Osteocyte (in vitro differentiated cells): ENCODE measurements at regions not wholly inside any gene's neighbourhood (a gene's known extent, or its start where the extent isn't known, plus 50 kb on each side); places are given as distances from the start of the nearest gene placed in this dataset.
A peak's percentile ranks its signal among the peaks of the same experiment; 100 is the strongest.
"Not testable (repeated sequence)": the region's sequence is repeated elsewhere in the genome, so short reads cannot be mapped to it uniquely, and the experiment has no call there.

Source experiments
- DNase-seq: peaks from one replicate; pipeline ENCODE4 v3.0.0; 2021; ENCODE audit warnings: mixed read lengths; ENCODE audit not compliant: unreplicated experiment; ENCODE audit errors: extremely low spot score
- H3K27ac Mint-ChIP-seq: one replicate; pipeline ENCODE4 v1.8.0; 2021; ENCODE audit warnings: mild to moderate bottlenecking, mixed read lengths; ENCODE audit not compliant: unreplicated experiment
- H3K27me3 Mint-ChIP-seq: one replicate; pipeline ENCODE4 v1.8.0; 2021; ENCODE audit warnings: mixed read lengths; ENCODE audit not compliant: unreplicated experiment
- H3K36me3 Mint-ChIP-seq: one replicate; pipeline ENCODE4 v1.8.0; 2021; ENCODE audit warnings: mixed read lengths; ENCODE audit not compliant: unreplicated experiment
- H3K4me1 Mint-ChIP-seq: one replicate; pipeline ENCODE4 v1.8.0; 2021; ENCODE audit warnings: mixed read lengths; ENCODE audit not compliant: unreplicated experiment
- H3K4me3 Mint-ChIP-seq: one replicate; pipeline ENCODE4 v1.8.0; 2021; ENCODE audit warnings: mild to moderate bottlenecking, moderate library complexity, mixed read lengths; ENCODE audit not compliant: unreplicated experiment
- H3K9me3 Mint-ChIP-seq: one replicate; pipeline ENCODE4 v1.8.0; 2021; ENCODE audit warnings: mixed read lengths; ENCODE audit not compliant: unreplicated experiment
- CTCF ChIP-seq: fragments of 200-600 bp; sonication (generic); IDR thresholded peaks from 2 replicates; pipeline ENCODE4 v1.5.0; 2021; ENCODE audit warnings: antibody characterized with exemption, mild to moderate bottlenecking, moderate library complexity

- TF ChIP-seq CTCF: no peak
- Mint-ChIP-seq H3K36me3 (no peaks in the 10 kb centered on the region), H3K4me1 (no peaks in the 10 kb centered on the region), H3K27ac (no peak overlapping the region), H3K27me3 (no peaks in the 10 kb centered on the region), H3K4me3 (no peak overlapping the region), H3K9me3 (no peaks in the 10 kb centered on the region)
- DNase-seq: no peak
Observed at GRCh38 chr21:18723171-18723570, 319.6 kb upstream of the TMPRSS15 start.

GRCh38 chr21:18725653-18726052 lies 322.1 kb upstream of the TMPRSS15 start:
- Mint-ChIP-seq H3K27me3 (no peaks in the 10 kb centered on the region), H3K4me3 (no peak overlapping the region), H3K9me3 (no peaks in the 10 kb centered on the region), H3K4me1 (no peaks in the 10 kb centered on the region), H3K36me3 (no peaks in the 10 kb centered on the region), H3K27ac (no peak overlapping the region)
- TF ChIP-seq CTCF: no peak
- DNase-seq: no peak

- Mint-ChIP-seq H3K27me3 (no peaks in the 10 kb centered on the region), H3K9me3 (no peaks in the 10 kb centered on the region), H3K4me3 (no peak overlapping the region), H3K27ac (no peak overlapping the region), H3K4me1 (peaks cover 9% of the 10 kb centered on the region), H3K36me3 (no peaks in the 10 kb centered on the region)
- no peak for TF ChIP-seq CTCF
- DNase-seq: no peak
Observed at GRCh38 chr21:18741954-18742353, 338.4 kb upstream of the TMPRSS15 start.

DNA sequence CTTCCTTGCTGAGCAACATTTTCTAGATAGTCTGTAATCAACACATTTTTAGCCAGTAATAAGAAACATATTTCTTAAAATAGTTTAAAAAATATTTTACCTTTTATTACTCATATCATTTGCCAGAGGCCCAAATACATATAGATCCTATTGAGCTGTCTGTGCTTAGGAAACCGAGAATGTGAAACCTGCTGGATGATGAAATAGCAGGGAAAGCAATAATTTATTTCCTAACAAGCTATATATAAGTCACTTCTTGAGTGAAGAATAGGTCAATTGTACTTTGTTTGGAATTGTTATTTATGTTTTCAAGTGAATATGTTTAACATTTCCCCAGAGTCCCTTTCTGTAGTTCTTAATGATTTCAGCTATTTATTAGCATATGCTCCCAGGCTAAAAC lies 339.9 kb upstream of the TMPRSS15 start:
- H3K27ac Mint-ChIP-seq: peak overlapping the region; percentile 67
- no peaks in the 10 kb centered on the region for H3K27me3 Mint-ChIP-seq
- DNase-seq: no peak
- H3K9me3 Mint-ChIP-seq: no peaks in the 10 kb centered on the region
- H3K36me3 Mint-ChIP-seq: no peaks in the 10 kb centered on the region
- no peak for TF ChIP-seq CTCF
- no peak overlapping the region for H3K4me3 Mint-ChIP-seq
- H3K4me1 Mint-ChIP-seq: peaks cover 9% of the 10 kb centered on the region

DNA sequence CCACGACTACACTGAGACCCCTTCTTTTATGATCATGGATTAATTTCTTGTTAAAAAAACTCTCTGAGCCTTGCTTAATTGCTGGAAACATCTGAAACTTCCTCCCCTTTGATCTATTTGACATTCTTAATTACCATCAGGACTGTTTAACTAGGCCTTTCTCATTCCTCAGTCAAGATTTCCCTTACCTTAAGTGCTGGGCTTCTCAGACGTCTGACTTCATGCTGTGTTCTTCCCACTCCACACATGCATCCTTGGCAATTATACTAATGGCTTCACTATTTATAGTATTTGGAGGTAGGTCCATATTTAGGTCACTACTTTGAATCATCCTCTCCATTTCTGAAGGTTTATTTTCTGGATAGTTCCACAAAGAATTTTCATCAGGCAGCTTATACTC lies 341.3 kb upstream of the TMPRSS15 start:
- Mint-ChIP-seq H3K27me3 (no peaks in the 10 kb centered on the region), H3K27ac (no peak overlapping the region), H3K36me3 (no peaks in the 10 kb centered on the region), H3K4me3 (no peak overlapping the region), H3K4me1 (peaks cover 9% of the 10 kb centered on the region), H3K9me3 (no peaks in the 10 kb centered on the region)
- no peak for TF ChIP-seq CTCF
- DNase-seq: no peak

- not testable (repeated sequence) for H3K4me1 Mint-ChIP-seq, H3K27me3 Mint-ChIP-seq, H3K4me3 Mint-ChIP-seq, DNase-seq, H3K36me3 Mint-ChIP-seq, H3K27ac Mint-ChIP-seq, H3K9me3 Mint-ChIP-seq
Observed at GRCh38 chr21:18752894-18753293, 349.3 kb upstream of the TMPRSS15 start.

GRCh38 chr21:18756272-18756671 lies 352.7 kb upstream of the TMPRSS15 start:
- not testable (repeated sequence) for H3K9me3 Mint-ChIP-seq, H3K27me3 Mint-ChIP-seq, H3K4me1 Mint-ChIP-seq, H3K27ac Mint-ChIP-seq, H3K36me3 Mint-ChIP-seq, H3K4me3 Mint-ChIP-seq, DNase-seq
